Natural killer cell (primary cell): ENCODE measurements at regions not wholly inside any gene's neighbourhood (a gene's known extent, or its start where the extent isn't known, plus 50 kb on each side); places are given as distances from the start of the nearest gene placed in this dataset.

Experiments
- ATAC-seq, 3 donors: fragments of 150-1000 bp in 2 of 3; fragments of 200-7000 bp in 1 of 3; cut with Tn5 transposase; 1 replicate in 1 of 3; 2 replicates in 2 of 3; pipeline ENCODE4 v1.10.0; 2021; ENCODE audit warnings: mild to moderate bottlenecking in 2 of 3, moderate library complexity in 2 of 3
- DNase-seq, 2 donors: peaks; one replicate each; pipeline versions ENCODE4 v3.0.0 to v3.0.0-alpha.2; 2013 to 2021; ENCODE audit warnings: mixed read lengths in 1 of 2
- H3K27ac ChIP-seq: one replicate; pipeline ENCODE4 v1.5.1; 2013; ENCODE audit warnings: mild to moderate bottlenecking, low read length
- H3K27me3 ChIP-seq: one replicate; pipeline ENCODE4 v1.6.1; 2013; ENCODE audit warnings: low read length; ENCODE audit not compliant: control insufficient read depth, insufficient read depth
- H3K36me3 ChIP-seq: one replicate; pipeline ENCODE4 v1.6.1; 2013; ENCODE audit warnings: low read length; ENCODE audit not compliant: control insufficient read depth, insufficient read depth
- H3K4me1 ChIP-seq: one replicate; pipeline ENCODE4 v1.6.1; 2013; ENCODE audit warnings: low read length; ENCODE audit not compliant: control insufficient read depth, insufficient read depth
- H3K4me3 ChIP-seq: one replicate; pipeline ENCODE4 v1.5.1; 2013; ENCODE audit warnings: low read length
- H3K9me3 ChIP-seq: one replicate; pipeline ENCODE4 v1.6.1; 2013; ENCODE audit warnings: low read length; ENCODE audit not compliant: control insufficient read depth, insufficient read depth
- H3K27ac Mint-ChIP-seq, 2 donors: one replicate each; pipeline ENCODE4 v1.8.0; 2022; ENCODE audit warnings: mild to moderate bottlenecking in 2 of 2, mixed read lengths in 2 of 2, moderate library complexity in 1 of 2
- H3K27me3 Mint-ChIP-seq, 2 donors: one replicate each; pipeline ENCODE4 v1.8.0; 2022; ENCODE audit warnings: low read depth in 2 of 2, mixed read lengths in 2 of 2
- H3K36me3 Mint-ChIP-seq: one replicate; pipeline ENCODE4 v1.8.0; 2022; ENCODE audit warnings: mixed read lengths
- H3K4me1 Mint-ChIP-seq, 2 donors: one replicate each; pipeline ENCODE4 v1.8.0; 2022; ENCODE audit warnings: mixed read lengths in 2 of 2
- H3K4me3 Mint-ChIP-seq: one replicate; pipeline ENCODE4 v1.8.0; 2022; ENCODE audit warnings: mild to moderate bottlenecking, moderate library complexity, mixed read lengths
- H3K9me3 Mint-ChIP-seq, 2 donors: one replicate each; pipeline ENCODE4 v1.8.0; 2022; ENCODE audit warnings: mixed read lengths in 2 of 2
- CTCF ChIP-seq: fragments of 200-600 bp; IDR thresholded peaks from one replicate; pipeline ENCODE4 v1.8.0; 2022; ENCODE audit warnings: antibody characterized with exemption
- WGBS: methylation state at CpG from one replicate; pipeline ENCODE4 v1.1.7; 2013; ENCODE audit warnings: missing lambda C conversion rate; ENCODE audit not compliant: insufficient coverage; 5-methylcytosine and 5-hydroxymethylcytosine counted together
- intact Hi-C: fragments of 100-400 bp; cut with micrococcal nuclease; formaldehyde crosslinking; loops from one replicate; pipeline ENCODE4 v1.14.2; 2022

- no peak for DNase-seq
- Mint-ChIP-seq H3K27me3 (no peaks in the 10 kb centered on the region), H3K4me1 (no peaks in the 10 kb centered on the region), H3K36me3 (peaks cover 11% of the 10 kb centered on the region), H3K9me3 (peaks cover 14 to 15% of the 10 kb centered on the region in 2 donors), H3K27ac (no peak overlapping the region), H3K4me3 (no peak overlapping the region)
- H3K9me3 ChIP-seq, result no peaks in the 10 kb centered on the region
- no peaks in the 10 kb centered on the region for H3K27me3 ChIP-seq
- no peak overlapping the region for H3K27ac ChIP-seq
- intact Hi-C loops, result no loop called here
- WGBS, result 87% methylated on average over 3 of the region's 5 CpGs
- no peak overlapping the region for H3K4me3 ChIP-seq
- no peaks in the 10 kb centered on the region for H3K36me3 ChIP-seq
- no peak for TF ChIP-seq CTCF
- H3K4me1 ChIP-seq, result no peaks in the 10 kb centered on the region
- no peak for ATAC-seq
These were observed 639.2 kb downstream of the TLL1 start for GRCh38 chr4:166512267-166512666.

- intact Hi-C loops, result no loop called here
- no peaks in the 10 kb centered on the region for H3K4me1 ChIP-seq
- H3K4me1 Mint-ChIP-seq, result no peaks in the 10 kb centered on the region
- H3K27ac Mint-ChIP-seq, result no peak overlapping the region
- WGBS, result 100% methylated on average over 1 of the region's 2 CpGs
- no peak overlapping the region for H3K4me3 ChIP-seq
- no peak for TF ChIP-seq CTCF
- H3K9me3 Mint-ChIP-seq, result peaks cover 7 to 17% of the 10 kb centered on the region in 2 donors
- H3K36me3 Mint-ChIP-seq, result no peaks in the 10 kb centered on the region
- no peak for ATAC-seq
- DNase-seq, result no peak
- no peak overlapping the region for H3K27ac ChIP-seq
- H3K27me3 ChIP-seq, result no peaks in the 10 kb centered on the region
- peaks cover 6% of the 10 kb centered on the region for H3K9me3 ChIP-seq
- no peaks in the 10 kb centered on the region for H3K36me3 ChIP-seq
- H3K27me3 Mint-ChIP-seq, result no peaks in the 10 kb centered on the region
- no peak overlapping the region for H3K4me3 Mint-ChIP-seq
These were observed 645.3 kb downstream of the TLL1 start for GRCh38 chr4:166518315-166518714.

GRCh38 chr4:166518776-166519175, 645.7 kb downstream of the TLL1 start:
- H3K27me3 Mint-ChIP-seq, result no peaks in the 10 kb centered on the region
- no peaks in the 10 kb centered on the region for H3K4me1 ChIP-seq
- H3K36me3 ChIP-seq, result no peaks in the 10 kb centered on the region
- no peak overlapping the region for H3K4me3 Mint-ChIP-seq
- no peak for ATAC-seq
- H3K27me3 ChIP-seq, result no peaks in the 10 kb centered on the region
- no CpG with 5 or more reads among the region's 3 CpGs for WGBS
- no peaks in the 10 kb centered on the region for H3K4me1 Mint-ChIP-seq
- peaks cover 7 to 17% of the 10 kb centered on the region in 2 donors for H3K9me3 Mint-ChIP-seq
- no peak overlapping the region for H3K27ac ChIP-seq
- intact Hi-C loops, result no loop called here
- no peak for TF ChIP-seq CTCF
- no peaks in the 10 kb centered on the region for H3K36me3 Mint-ChIP-seq
- DNase-seq, result no peak
- no peak overlapping the region for H3K4me3 ChIP-seq
- no peak overlapping the region for H3K27ac Mint-ChIP-seq
- peaks cover 6% of the 10 kb centered on the region for H3K9me3 ChIP-seq

- Mint-ChIP-seq H3K4me1 (no peaks in the 10 kb centered on the region), H3K27ac (no peak overlapping the region), H3K27me3 (no peaks in the 10 kb centered on the region), H3K9me3 (peaks cover 7 to 17% of the 10 kb centered on the region in 2 donors), H3K36me3 (no peaks in the 10 kb centered on the region), H3K4me3 (no peak overlapping the region)
- DNase-seq (no peak), ATAC-seq (no peak)
- Histone ChIP-seq H3K27me3 (no peaks in the 10 kb centered on the region), H3K36me3 (no peaks in the 10 kb centered on the region), H3K9me3 (peaks cover 6% of the 10 kb centered on the region), H3K27ac (no peak overlapping the region), H3K4me1 (no peaks in the 10 kb centered on the region), H3K4me3 (no peak overlapping the region)
- intact Hi-C loops, result no loop called here
- WGBS, result 94% methylated on average over 5 of the region's 5 CpGs
- TF ChIP-seq CTCF, result no peak
These were observed 646.7 kb downstream of the TLL1 start for GRCh38 chr4:166519774-166520173.
